Activated naive CD4-positive, alpha-beta T cell treated with anti-CD3 and anti-CD28 coated beads, Interleukin-2, amount 50 U/mL, for 16 hours (primary cell): ENCODE measurements at regions not wholly inside any gene's neighbourhood (a gene's known extent, or its start where the extent isn't known, plus 50 kb on each side); places are given as distances from the start of the nearest gene placed in this dataset.
"Not testable (repeated sequence)": the region's sequence is repeated elsewhere in the genome, so short reads cannot be mapped to it uniquely, and the experiment has no call there.

Experiments
- DNase-seq: peaks from one replicate; pipeline ENCODE4 v3.0.0-alpha.2; 2020

DNA sequence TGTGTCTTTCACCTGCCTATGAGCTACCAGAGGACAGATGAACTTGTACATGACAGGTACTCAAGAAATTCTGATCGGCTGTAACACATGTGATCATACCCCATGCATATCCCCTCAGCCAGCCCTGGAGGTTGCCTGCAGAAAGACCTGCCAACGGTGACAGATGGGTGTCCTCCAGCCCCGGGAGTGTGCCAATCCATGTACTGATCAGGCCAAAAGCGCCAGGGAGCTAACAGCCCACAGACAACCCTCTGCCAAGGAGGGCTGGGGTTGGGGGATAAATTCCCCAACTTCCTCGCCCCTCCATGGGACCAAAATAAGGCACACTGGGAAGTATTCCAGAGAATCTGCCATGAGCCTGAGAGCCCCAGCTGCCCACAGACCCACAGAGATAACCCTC, 189.4 kb downstream of the CCT6B start:
- no peak for DNase-seq

- no peak for DNase-seq
These were observed 190.7 kb downstream of the CCT6B start for GRCh38 chr17:34770586-34770985.

DNA sequence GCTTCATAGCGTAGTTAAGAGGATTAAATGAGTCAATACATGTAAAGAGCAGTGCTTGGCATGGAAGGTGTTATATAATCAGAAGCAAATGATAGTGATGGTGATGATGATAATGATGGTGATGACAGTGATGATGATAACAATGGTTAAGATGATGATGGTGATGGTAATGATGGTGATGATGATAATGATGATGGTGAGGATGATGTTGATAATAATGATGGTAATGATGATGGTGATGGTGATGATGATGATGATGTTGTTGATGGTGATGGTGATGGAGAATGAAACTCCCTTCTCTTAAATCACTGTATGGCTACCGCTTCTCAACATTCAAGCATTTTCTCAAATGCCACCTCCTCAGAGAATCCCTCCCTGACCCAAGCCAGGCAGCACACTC, 190.5 kb downstream of the TMEM132E start:
- no peak for DNase-seq

DNA sequence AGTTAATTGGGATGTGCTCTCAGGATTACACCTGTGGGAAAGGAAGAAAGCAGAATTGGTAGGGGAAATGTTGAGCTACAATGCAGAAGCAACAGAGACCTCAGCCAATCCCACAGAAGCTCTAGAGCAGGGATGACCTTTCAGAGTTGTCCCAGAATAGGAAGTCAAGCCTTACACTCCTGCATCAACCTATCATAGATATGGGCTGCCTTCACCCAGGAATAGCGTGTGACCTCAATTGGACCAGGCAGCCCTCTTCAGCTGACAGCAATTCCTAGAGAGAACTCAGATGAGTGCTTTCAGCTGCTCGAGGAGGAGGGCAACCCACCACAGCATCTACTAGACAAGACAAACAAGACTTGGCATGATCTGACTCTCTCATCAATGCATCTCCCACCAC, 189.7 kb downstream of the TMEM132E start:
- no peak for DNase-seq

GRCh38 chr17:34765291-34765690, 185.9 kb downstream of the TMEM132E start:
- no peak for DNase-seq

- no peak for DNase-seq
These were observed 185.3 kb downstream of the TMEM132E start for GRCh38 chr17:34764716-34765115.

DNA sequence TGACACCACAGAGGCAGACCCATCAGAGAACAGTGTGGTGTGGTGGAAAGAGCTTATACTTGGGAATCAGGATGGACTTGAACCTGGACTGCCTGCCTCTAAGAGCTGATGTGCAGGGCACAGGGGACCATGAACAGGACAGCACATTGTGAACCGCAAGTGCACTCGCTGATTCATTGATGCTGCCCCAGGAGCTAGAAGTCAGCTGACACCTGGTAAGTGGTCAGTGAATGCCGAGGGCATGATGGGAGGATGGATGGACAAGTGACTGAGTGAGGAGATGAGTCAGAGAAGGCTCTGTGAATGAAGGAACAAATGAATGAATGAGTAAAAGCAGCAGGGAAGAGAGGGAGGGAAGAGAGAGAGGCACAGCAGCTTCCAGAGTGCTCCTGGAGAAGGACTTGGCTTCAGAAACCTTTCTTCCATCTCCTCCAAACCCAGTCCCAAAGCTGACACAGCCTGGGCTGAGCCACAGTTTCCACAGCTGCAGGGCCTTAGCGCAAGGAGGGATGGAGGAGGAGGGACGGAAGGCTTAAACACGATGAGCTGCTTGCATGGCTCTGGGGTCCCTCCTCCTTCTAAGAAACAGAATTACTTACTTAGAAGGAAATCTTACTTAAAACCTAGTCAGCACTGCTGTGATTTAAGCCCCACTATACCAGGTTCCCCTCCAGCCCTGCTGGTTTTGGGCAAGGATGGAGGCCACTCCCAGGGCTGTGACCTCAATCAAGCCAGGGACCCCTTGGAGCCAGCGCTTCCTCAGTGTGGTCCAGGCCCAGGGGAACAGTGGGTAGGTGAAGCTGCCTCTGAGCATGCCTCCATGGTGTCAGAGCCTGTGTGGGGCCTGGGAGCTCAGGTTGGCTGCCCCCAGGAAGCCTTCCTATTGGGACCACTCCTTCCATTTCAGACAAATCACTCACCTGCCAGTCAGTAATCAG, 184.6 kb downstream of the TMEM132E start:
- DNase-seq = no peak

- no peak for DNase-seq
These were observed 182.7 kb downstream of the TMEM132E start for GRCh38 chr17:34762078-34762477.

GRCh38 chr17:34761646-34762045, 182.3 kb downstream of the TMEM132E start:
- DNase-seq = no peak

- DNase-seq = no peak
These were observed 181.6 kb downstream of the TMEM132E start for GRCh38 chr17:34760931-34761495.

- DNase-seq = no peak
These were observed 179.3 kb downstream of the TMEM132E start for GRCh38 chr17:34758718-34759117.

DNA sequence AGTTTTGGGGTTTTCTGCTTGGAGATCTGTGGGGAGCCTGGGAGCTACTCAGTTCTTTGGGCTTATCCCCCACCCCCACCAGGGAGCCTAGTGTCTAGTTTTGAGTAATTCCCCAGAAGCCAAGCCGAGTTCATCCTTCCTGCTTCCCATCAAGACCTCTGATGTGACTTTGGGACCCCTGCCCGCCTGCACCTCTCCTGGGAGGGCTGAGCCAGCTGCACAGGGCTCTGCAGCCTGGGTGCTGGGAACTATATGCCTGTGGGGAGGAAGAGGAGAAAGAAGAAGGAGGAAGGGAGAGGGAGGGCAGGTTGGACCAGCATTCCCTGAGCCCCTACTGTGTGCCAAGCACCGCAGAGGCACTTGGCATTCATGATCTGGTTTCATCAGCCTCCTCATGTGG, 178.9 kb downstream of the TMEM132E start:
- no peak for DNase-seq

DNA sequence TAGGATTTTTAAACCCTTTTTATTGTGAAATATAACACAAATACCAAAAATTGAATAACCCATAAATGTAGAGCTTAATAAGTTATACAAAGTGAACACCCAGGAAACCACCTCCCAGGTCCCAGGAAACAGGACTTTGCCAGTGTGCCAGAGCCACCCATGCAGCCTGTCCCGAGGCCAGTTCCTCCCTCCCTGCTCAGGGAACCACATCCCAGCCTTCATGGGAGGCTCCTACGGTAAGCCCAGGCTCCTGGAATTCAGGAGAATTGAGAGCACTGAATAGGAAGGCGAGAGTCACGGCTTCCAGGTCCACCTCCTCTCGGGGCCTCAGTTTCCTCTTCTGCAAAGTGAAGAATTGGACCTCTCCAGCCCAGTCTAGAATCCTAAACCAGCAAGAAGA, 178.2 kb downstream of the TMEM132E start:
- no peak for DNase-seq

- DNase-seq = no peak
These were observed 177.7 kb downstream of the TMEM132E start for GRCh38 chr17:34757106-34757505.

DNA sequence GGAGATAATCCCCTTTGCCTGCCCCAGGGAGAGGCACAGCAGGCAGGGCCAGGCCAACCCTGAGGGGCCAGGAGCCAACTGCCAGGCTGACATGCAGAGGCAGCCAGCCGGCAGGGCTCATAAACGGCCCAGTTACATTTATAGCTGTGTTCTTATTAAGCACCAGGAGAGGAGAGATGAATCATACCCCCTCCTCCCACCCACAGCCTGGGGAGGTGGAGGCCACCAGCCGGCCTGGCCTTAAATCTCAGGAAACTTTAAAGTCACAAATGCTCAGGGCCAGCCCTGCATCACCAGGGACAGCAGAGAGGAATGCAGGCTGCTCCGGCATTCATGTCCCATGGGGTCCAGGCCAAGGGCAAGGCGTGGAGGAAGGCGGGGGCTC, 177.2 kb downstream of the TMEM132E start:
- no peak for DNase-seq

DNA sequence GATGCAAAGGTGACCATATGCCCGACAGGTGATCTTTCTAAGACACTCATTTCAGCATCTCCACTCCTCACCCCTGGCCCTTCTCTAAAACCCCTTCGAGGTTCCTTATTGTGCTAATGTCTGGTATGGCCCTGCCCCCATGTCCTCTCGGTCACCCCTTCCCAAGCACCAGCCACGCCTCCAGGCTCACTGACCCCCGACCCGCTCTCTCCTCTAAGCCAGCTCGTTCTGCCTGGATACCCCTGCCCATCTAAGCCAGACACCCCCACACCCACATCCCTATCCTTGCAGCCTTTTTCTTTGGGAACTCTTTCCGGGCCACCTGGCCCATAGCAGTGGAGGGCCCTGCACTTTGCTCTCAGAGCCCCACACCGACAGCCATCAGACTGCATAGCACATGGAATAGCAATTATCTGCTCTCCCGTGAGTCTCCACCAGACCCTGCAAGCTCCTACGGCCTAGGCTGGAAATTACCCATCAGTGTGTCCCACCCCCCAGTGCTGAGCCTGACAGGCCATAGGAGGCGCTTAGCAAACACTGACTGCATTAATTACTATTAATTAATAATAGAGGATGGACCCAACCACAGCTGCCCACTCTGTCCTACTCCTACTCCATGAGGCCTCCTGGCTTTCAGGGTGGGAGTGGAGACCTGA, 176.7 kb downstream of the TMEM132E start:
- DNase-seq = no peak

DNA sequence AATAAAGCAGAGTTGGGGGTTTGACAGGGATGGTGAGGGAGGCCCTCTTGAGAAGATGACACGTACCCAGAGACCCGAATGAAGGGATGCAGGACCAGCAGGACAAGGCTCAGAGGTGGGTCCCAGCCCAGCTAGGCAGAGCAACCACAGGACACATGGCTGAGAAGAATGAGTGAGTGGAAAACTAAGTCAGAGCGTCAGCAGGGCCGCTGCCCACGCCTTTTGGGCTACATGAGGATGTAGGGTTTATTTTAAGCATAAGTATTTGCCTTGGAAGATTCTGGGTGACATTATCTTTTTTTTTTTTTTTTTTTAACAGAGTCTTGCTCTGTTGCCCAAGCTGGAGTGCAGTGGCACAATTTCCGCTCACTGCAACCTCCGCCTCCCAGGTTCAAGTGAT, 176.0 kb downstream of the TMEM132E start:
- no peak for DNase-seq

DNA sequence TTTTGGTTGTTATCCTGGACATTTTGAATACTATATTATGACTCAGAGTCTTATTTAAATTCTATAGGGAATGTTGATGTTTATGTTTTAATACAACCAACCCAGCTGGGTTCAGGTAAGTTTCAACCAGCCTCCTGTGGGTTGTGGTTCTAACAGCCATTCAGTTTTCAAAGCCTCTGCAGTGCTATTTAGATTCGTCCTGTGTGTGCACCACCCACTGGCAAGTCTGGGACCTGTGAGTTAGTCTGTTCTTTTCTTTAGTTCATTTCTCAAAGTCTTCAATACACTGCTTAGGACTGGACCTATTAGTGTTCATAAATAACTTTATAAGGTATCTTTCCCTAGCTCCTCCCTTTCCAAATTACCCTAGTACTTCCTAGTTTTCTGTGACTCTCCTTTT, 170.6 kb downstream of the TMEM132E start:
- DNase-seq = no peak

DNA sequence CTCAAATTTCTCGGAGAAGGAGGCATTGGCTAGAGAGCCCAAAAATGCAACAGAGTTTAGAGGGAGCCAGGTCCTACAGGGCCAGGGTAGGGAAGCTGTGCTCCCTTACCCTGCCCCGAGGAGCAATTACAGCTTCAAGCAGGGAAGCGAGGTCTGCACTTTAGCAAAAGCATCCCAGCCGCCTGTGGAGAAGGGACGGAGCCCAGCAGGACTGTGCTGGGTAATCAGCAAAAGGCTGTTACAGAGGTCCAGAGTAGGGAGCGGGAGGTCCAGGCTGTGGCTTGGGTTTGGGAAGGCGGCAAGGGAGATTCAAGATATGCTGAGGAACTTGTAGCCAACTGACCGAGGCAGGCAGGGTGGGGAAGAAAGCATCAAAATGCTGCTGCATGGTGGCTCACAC, 162.6 kb downstream of the TMEM132E start:
- no peak for DNase-seq

DNA sequence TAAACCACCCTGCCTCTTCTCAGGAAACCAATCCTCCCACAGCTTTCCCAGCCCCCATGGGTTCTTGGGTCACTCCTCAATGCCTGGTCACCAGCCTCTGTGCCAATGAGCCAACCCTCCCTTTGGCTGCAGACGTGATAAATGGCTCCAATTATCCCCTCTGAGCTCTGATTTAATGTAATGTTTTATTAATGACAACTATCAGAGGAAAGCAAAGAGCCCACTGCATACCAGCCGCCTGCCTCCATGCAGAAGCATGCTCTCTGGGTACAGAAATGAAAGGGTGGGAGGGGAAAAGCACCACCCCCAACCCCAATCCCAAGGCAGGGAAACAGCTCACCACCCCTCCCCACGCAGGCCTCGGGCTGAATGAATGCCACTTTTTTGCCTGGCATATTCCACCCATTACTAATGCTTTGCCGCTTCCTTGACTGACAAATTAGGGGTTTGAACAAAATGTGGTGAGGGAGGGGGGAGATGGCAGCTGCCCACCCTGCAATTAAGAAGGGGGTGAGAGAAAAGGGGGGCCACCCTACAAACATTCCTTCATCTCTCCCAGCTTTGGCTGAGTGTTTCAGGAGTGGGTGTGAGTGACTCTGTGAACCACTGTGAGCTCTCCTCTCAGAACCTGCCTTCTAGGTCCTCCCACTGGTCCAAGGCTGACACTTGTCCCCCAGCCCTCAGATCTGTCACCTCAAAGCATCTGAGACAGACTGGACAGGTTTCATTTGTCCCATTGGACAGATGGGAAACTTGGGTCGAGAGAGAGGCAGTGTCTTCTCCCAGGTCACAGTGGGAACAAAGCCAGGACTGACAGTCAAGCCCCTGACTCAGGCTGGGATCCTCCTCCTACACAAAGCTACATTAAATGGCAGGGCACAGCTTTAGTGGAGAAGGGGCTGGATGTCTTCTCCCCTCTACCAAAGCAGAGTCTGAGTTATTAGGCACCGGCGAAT, 161.5 kb downstream of the TMEM132E start:
- DNase-seq = no peak

DNA sequence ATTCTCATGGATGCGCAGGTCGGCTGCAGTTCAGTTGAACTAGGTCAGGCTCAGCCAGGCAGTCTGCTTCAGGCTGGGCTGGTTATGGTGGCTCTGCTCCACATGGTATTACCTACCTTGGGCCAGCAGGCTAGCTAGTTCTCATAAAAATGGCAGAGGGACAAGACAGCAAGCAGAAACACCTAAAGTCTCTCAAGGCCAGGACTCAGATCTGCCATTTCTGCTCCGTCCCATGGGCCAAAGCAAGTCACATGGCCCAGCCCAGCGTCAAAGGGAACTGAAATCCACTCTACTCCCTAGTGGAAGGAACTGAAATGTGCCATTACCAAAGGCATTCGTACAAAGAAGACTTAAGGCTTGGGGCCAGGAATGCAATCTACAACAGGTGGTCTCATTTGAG, 160.0 kb downstream of the TMEM132E start:
- no peak for DNase-seq

DNA sequence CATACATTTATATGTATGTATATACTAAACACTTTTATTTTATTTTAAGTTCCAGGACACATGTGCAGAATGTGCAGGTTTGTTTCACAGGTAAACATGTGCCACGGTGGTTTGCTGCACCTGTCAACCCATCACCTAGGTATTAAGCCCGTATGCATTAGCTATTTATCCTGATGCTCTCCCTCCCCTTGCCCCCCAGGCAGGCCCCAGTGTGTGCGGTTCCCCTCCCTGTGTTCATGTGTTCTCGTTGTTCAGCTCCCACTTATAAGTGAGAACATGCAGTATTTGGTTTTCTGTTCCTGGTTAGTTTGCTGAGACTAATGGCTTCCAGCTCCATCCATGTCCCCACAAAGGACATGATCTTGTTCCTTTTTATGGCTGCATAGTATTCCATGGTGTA, 158.3 kb downstream of the TMEM132E start:
- not testable (repeated sequence) for DNase-seq

- DNase-seq = no peak
These were observed 157.2 kb downstream of the TMEM132E start for GRCh38 chr17:34736611-34737010.
